ENCODE measurements at regions not wholly inside any gene's neighbourhood (a gene's known extent, or its start where the extent isn't known, plus 50 kb on each side); places are given as distances from the start of the nearest gene placed in this dataset.

- TF ChIP-seq, protein P1, sequence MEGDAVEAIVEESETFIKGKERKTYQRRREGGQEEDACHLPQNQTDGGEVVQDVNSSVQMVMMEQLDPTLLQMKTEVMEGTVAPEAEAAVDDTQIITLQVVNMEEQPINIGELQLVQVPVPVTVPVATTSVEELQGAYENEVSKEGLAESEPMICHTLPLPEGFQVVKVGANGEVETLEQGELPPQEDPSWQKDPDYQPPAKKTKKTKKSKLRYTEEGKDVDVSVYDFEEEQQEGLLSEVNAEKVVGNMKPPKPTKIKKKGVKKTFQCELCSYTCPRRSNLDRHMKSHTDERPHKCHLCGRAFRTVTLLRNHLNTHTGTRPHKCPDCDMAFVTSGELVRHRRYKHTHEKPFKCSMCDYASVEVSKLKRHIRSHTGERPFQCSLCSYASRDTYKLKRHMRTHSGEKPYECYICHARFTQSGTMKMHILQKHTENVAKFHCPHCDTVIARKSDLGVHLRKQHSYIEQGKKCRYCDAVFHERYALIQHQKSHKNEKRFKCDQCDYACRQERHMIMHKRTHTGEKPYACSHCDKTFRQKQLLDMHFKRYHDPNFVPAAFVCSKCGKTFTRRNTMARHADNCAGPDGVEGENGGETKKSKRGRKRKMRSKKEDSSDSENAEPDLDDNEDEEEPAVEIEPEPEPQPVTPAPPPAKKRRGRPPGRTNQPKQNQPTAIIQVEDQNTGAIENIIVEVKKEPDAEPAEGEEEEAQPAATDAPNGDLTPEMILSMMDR (IDR thresholded peaks at IDR 0.05): no peak
- peak; percentile 44 to 53 for TF ChIP-seq POLR2A (IDR thresholded peaks at IDR 0.05)
These were observed 187.6 kb upstream of the KLF14 start for GRCh38 chr7:130921391-130922180.

Data from tibial nerve (tissue), 3 donors.